NB4 (cell line): ENCODE measurements at regions not wholly inside any gene's neighbourhood (a gene's known extent, or its start where the extent isn't known, plus 50 kb on each side); places are given as distances from the start of the nearest gene placed in this dataset.
A peak's percentile ranks its signal among the peaks of the same experiment; 100 is the strongest.

Experiments
- DNase-seq: peaks from one replicate; pipeline ENCODE4 v3.0.0; 2010; ENCODE audit warnings: low read depth
- H3K4me3 ChIP-seq: one replicate; pipeline ENCODE4 v1.5.1; 2011; ENCODE audit warnings: mild to moderate bottlenecking, low read depth, low read length, moderate library complexity
- MYC ChIP-seq: IDR thresholded peaks from 2 replicates; pipeline ENCODE4 v1.6.1; 2011; ENCODE audit warnings: low read depth, low read length
- POLR2A ChIP-seq: IDR thresholded peaks from 2 replicates; pipeline ENCODE4 v1.6.1; 2011; ENCODE audit warnings: mild to moderate bottlenecking; ENCODE audit not compliant: insufficient read length; ENCODE audit errors: extremely low read depth
- TF ChIP-seq, protein P1 (sequence below): IDR thresholded peaks from 2 replicates; pipeline ENCODE4 v1.6.1; 2011; ENCODE audit warnings: low read depth, low read length
- TF ChIP-seq, protein P2 (sequence below): IDR thresholded peaks from one replicate; pipeline ENCODE4 v1.5.1; 2012; ENCODE audit warnings: low read depth, low read length

DNA sequence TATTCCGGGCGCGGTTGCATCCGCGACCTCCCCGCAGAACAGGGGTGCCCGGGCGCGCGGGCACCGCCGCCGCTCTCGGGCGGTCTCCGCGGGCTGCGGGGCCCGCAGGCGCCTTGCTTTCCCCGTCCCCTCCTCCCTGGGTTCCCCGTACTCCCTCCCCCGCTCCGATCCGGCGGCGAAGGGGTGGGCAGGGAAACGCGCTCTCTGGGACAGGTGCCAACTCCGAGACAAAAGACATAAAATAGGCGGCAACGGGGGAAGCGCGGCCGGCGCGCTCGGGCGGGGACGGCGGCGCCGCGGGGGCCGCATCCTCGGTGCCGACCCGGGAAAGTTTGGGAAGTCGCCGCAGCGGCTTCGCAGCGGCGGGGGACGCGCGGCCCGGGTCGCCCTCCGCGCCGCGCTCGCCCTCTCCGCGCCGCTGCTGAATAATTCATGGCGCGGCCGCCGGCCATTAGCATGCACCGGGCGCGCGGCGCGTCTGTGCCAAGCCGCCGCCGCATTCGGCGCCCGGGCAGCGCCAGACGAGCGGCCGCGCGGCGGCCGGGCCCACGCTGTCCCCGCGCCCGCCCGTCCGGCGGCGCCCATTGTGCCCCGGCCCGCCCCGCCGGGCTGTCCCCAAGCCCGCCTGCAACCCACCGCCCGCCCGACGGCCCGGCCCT, 78.7 kb upstream of the PPARA start:
- no peak for TF ChIP-seq MYC
- TF ChIP-seq, protein P1, sequence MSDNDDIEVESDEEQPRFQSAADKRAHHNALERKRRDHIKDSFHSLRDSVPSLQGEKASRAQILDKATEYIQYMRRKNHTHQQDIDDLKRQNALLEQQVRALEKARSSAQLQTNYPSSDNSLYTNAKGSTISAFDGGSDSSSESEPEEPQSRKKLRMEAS = no peak
- TF ChIP-seq POLR2A = peak; percentile 33
- DNase-seq = peak; percentile 85
- H3K4me3 ChIP-seq = peak overlapping the region; percentile 46

DNA sequence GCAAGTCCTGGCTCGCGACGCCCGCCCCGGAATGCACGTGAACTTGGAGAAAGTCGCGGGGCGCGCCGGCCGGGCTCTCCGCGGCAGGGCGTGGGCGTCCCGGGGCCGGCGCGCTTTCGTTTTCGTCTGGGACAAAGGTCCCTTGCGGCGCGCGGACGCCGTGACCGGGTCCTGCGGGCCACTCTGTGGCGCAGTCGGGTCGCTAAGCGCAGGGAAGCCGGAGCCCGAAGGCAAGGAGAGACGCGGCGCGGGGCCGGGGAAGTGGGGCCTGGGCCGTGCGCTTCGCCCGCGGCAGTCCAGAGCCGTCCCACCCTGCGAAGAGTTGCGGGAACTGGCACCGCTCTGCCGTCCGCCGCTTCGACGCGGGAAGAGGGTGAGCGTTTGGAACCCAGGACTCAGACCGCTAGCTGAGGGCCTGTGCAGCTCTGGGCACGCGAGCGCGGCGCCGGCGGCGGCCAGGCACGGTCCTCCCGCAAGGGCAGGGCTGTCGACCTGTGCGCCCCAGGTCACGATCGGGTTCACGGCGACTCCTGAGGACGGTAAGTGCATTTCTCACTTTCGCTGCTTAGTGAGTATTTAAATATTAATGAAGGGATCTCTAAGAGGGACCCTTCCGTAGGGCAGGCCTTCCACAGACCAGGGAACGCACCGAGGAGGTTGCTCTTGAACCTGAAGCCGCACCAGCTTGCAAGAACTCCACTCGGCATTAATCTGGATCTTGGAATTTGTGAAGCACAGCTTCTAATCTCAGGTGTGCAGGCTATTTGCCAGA, 78.0 kb upstream of the PPARA start:
- TF ChIP-seq, protein P2, sequence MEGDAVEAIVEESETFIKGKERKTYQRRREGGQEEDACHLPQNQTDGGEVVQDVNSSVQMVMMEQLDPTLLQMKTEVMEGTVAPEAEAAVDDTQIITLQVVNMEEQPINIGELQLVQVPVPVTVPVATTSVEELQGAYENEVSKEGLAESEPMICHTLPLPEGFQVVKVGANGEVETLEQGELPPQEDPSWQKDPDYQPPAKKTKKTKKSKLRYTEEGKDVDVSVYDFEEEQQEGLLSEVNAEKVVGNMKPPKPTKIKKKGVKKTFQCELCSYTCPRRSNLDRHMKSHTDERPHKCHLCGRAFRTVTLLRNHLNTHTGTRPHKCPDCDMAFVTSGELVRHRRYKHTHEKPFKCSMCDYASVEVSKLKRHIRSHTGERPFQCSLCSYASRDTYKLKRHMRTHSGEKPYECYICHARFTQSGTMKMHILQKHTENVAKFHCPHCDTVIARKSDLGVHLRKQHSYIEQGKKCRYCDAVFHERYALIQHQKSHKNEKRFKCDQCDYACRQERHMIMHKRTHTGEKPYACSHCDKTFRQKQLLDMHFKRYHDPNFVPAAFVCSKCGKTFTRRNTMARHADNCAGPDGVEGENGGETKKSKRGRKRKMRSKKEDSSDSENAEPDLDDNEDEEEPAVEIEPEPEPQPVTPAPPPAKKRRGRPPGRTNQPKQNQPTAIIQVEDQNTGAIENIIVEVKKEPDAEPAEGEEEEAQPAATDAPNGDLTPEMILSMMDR = no peak
- TF ChIP-seq MYC = peak; percentile 24; the same call in 1 of the 2 replicates
- peak; percentile 74 for DNase-seq
- peak overlapping the region; percentile 86 for H3K4me3 ChIP-seq

DNA sequence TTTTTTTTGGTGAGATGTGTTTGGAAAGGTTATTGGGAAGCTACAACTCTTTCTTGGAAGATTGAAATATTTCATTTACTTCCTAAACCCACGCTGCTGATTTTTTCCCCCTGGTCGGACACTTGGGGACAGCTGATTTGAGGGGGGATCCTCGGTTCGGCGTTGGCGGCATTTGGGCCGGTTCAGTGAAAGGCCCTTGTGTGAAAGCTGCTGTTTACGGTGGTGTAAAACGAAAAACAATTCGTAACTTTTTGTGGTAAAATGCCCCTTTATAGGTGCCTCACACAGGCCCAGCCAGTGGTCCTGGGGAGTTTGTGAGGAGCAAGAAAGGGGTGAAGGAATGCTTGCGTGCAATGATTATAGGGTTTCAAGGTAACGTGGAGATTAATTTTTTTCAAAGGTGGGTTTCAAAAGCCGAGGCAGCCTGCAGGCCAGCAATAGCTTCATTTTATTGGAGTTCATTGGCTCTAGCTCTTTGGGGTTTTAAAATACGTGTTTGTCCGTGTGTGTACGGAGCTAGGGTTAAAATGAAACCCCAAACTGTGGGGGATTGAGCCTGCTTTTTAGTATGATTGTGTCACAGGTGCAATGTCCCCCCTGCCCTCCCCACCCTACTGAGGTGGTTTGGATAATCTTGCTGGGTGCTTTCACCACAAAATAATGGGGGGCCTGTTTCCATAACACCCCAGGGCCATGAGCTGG, 77.2 kb upstream of the PPARA start:
- TF ChIP-seq, protein P2 = no peak
- TF ChIP-seq POLR2A = no peak
- TF ChIP-seq, protein P1 = no peak
- no peak for TF ChIP-seq MYC
- DNase-seq = peak; percentile 21
- peak overlapping the region; percentile 86 for H3K4me3 ChIP-seq

DNA sequence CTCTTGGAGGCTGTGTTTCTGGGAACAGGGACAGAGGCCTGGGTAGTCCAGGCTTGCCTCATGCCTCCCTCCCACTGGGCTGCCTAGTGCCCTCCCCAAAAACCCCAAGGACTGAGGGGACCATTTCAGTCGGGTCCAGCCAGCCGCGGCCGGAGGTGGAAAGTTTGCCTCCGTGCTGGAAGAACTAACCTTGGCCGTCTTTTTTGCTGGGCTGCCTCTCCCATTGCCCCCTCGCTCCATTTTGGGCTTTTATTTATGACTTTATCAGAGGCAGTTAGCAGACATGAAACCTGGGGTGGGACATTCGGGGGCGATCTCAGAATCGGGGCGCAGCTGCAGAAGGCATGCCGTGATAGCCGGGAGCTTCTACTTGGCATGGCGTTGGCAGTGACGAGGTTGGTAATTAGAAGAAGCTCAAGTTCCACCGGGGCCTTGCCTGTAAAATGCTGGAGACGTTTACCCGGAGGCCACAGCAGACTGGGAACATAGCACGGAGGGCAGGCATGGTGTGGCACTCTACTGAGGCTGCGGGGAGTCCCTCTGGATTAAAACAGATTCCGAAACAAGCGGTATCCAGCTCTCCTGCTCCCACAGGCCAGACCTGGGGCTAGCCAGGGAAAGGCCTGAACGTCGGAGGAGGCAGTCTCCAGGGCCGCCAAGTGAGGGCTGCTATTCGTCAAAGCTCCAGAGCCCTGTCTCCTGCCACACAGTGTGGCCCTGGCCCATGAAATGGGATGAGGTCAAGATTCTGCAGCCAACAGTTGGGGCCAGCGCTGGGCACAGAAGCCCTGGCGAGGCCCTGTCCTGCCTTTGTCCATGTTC, 76.4 kb upstream of the PPARA start:
- TF ChIP-seq, protein P1 = no peak
- TF ChIP-seq MYC (no peak), POLR2A (no peak)
- TF ChIP-seq, protein P2 = no peak
- peak overlapping the region; percentile 86 for H3K4me3 ChIP-seq
- DNase-seq = peak; percentile 10

DNA sequence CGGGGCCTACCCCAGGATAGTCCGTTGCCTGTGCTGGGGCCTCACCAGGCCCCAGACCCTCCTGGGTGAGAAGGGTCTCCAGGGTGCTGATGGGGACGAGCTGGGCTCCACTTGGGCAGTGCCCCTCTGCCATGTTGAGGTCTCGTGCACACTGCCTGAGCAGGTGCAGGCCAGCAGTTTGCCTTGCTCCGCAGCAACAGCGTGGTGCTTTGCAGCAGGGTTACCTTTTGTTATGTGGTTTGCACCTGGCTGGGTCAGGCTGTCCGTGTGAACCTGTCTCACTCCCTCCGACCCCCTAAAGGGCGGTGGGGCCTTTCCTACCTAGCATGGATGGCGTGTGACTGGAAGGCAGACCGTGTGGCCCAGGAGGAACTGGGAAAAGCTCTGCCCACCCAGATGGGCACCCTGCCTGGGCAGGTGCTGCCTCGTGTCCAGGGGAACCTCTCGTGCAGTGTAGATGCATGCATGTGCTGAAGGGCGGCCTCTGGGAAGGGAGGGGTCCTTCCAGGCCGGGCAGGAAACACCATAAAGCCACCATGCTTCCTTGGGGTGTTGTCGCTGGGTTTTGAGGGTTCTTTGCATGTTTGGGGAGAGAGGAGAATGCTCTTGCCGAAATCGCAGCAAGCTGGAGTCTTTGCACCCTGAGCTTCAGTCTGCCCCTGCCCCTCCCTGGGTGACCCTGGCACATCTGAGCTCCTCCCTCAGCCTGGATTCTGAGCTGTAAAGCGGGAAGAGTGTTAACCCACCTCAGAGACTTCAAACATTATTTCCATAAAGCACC, 75.4 kb upstream of the PPARA start:
- DNase-seq = no peak
- TF ChIP-seq, protein P2 = no peak
- no peak for TF ChIP-seq POLR2A
- TF ChIP-seq MYC = no peak
- TF ChIP-seq, protein P1 = no peak
- no peak overlapping the region for H3K4me3 ChIP-seq
